ENCODE measurements at regions not wholly inside any gene's neighbourhood (a gene's known extent, or its start where the extent isn't known, plus 50 kb on each side); places are given as distances from the start of the nearest gene placed in this dataset.

DNA sequence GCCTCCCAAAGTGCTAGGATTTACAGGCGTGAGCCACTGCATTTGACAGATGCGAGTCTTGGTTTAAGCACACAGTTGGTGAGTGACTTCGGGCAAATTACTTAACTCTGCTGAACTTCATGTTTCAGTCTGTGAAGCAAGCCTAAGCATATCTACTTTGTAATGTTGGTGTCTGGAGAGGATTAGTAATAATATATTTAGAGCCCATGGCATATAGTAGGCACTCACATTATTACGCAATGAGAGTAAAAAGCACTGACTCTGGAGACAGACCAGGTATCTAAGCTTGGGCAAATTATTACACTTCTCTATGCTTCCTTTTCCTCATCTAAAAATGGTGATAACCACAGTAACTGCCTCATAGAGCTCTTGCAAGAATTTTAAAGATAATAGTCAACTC lies 208.7 kb upstream of the P2RY1 start:
- no peak for FAIRE-seq
- dilution Hi-C loops (cut with MboI; ENCODE audit: extremely low pct_ligation_motif_present, low sequenced_read_pairs) = no loop called here

DNA sequence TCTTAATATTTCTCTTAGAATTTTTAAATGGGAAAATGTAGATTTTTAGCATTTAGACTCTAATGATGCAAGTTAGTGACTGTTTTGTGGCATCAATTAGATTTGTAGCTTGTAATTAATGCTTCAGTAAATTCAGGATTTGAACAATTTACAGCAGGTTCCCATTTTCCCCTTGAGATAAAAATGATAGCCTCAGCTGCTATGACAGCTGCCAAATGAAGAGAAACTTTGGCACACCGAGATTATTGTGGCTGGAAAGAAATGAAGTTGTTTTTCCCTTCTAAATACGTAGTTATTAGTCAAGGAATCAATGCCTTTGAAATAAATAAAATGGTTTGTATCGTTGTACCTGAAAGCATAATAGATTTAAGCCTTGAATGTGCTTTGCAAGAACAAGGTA lies 206.4 kb upstream of the P2RY1 start:
- H3K9ac ChIP-seq (replicated peaks; ENCODE audit: extremely low read depth, insufficient read depth, low read length) = no peak overlapping the region
- no peaks in the 10 kb centered on the region for H3K79me2 ChIP-seq (ENCODE audit: control insufficient read depth, insufficient read depth, low read length)
- BruUV-seq (replicated peaks) = no TSS peak
- peaks cover 0 to 4% of the 10 kb centered on the region in 2 experiments for H3K27me3 ChIP-seq (ENCODE audit: control insufficient read depth in 2 of 2, insufficient read depth in 2 of 2, low read length in 2 of 2)
- H3K4me2 ChIP-seq (ENCODE audit: insufficient read depth, low read length) = no peak overlapping the region
- no peaks in the 10 kb centered on the region for H3K4me1 ChIP-seq (ENCODE audit: control insufficient read depth, extremely low read depth, insufficient read depth, low read length)
- dilution Hi-C loops (cut with MboI; ENCODE audit: extremely low pct_ligation_motif_present, low sequenced_read_pairs) = no loop called here
- FAIRE-seq (no peak), DNase-seq (ENCODE audit: low read depth, low spot score) (no peak)
- H3K9me3 ChIP-seq (replicated peaks; ENCODE audit: control insufficient read depth, insufficient read depth, low read length) = no peaks in the 10 kb centered on the region
- H4K20me1 ChIP-seq (replicated peaks; ENCODE audit: control insufficient read depth, extremely low read depth, insufficient read depth, low read length) = no peaks in the 10 kb centered on the region
- H3K36me3 ChIP-seq (ENCODE audit: control insufficient read depth in 2 of 2, extremely low read depth in 1 of 2, insufficient read depth in 2 of 2, low read length in 2 of 2) = no peaks in the 10 kb centered on the region
- intact Hi-C loops (cut with micrococcal nuclease) = no loop called here
- ChIA-PET POLR2A (no interaction called here), CTCF (interaction anchor here (1.2 kb wide), 1 partner anchor 10 kb away, joined by 3 read pairs; no protein-coding TSS in a partner anchor)
- H2AFZ ChIP-seq (ENCODE audit: low read depth, low read length) = no peak overlapping the region
- no peak overlapping the region for H3K27ac ChIP-seq (ENCODE audit: insufficient read depth, low read depth, low read length)
- H3K9me1 ChIP-seq (replicated peaks; ENCODE audit: control insufficient read depth, extremely low read depth, insufficient read depth, low read length) = no peaks in the 10 kb centered on the region
- TF ChIP-seq EZH2 (IDR thresholded peaks at IDR 0.05; ENCODE audit: borderline replicate concordance, low read depth, low read length, severe bottlenecking) = no peak
- no peak for TF ChIP-seq JUN (IDR thresholded peaks at IDR 0.05; ENCODE audit: borderline replicate concordance, insufficient read depth, insufficient read length, low read depth)
- TF ChIP-seq FOS (IDR thresholded peaks at IDR 0.05; ENCODE audit: borderline replicate concordance, insufficient read depth, low read length) = no peak
- TF ChIP-seq, protein P1, sequence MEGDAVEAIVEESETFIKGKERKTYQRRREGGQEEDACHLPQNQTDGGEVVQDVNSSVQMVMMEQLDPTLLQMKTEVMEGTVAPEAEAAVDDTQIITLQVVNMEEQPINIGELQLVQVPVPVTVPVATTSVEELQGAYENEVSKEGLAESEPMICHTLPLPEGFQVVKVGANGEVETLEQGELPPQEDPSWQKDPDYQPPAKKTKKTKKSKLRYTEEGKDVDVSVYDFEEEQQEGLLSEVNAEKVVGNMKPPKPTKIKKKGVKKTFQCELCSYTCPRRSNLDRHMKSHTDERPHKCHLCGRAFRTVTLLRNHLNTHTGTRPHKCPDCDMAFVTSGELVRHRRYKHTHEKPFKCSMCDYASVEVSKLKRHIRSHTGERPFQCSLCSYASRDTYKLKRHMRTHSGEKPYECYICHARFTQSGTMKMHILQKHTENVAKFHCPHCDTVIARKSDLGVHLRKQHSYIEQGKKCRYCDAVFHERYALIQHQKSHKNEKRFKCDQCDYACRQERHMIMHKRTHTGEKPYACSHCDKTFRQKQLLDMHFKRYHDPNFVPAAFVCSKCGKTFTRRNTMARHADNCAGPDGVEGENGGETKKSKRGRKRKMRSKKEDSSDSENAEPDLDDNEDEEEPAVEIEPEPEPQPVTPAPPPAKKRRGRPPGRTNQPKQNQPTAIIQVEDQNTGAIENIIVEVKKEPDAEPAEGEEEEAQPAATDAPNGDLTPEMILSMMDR (IDR thresholded peaks at IDR 0.05; ENCODE audit: extremely low read depth in 1 of 2, insufficient read depth in 1 of 2, low read depth in 1 of 2, low read length in 2 of 2) = no peak
- no peak for TF ChIP-seq POLR2A (IDR thresholded peaks at IDR 0.05; ENCODE audit: low read depth, low read length)
- TF ChIP-seq, protein P2, sequence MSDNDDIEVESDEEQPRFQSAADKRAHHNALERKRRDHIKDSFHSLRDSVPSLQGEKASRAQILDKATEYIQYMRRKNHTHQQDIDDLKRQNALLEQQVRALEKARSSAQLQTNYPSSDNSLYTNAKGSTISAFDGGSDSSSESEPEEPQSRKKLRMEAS (IDR thresholded peaks at IDR 0.05; ENCODE audit: insufficient read depth, insufficient read length) = no peak
- no peak for TF ChIP-seq POLR2AphosphoS5 (IDR thresholded peaks at IDR 0.05; ENCODE audit: insufficient read depth, low read depth, low read length)
- TF ChIP-seq GATA2 (IDR thresholded peaks at IDR 0.05; ENCODE audit: insufficient read depth, insufficient read length, low read depth, low read length) = no peak
- TF ChIP-seq MYC (IDR thresholded peaks at IDR 0.05; ENCODE audit: low read depth, low read length) = no peak
- no peak overlapping the region for H3K4me3 ChIP-seq (replicated peaks in 1 of 3; ENCODE audit: insufficient read depth in 1 of 3, low read depth in 1 of 3, low read length in 3 of 3)

More for the DNA sequence above, 208.7 kb upstream of the P2RY1 start:
- H3K9me3 ChIP-seq (replicated peaks; ENCODE audit: control insufficient read depth, insufficient read depth, low read length) = no peaks in the 10 kb centered on the region
- H3K4me1 ChIP-seq (ENCODE audit: control insufficient read depth, extremely low read depth, insufficient read depth, low read length) = no peaks in the 10 kb centered on the region
- TF ChIP-seq MYC (IDR thresholded peaks at IDR 0.05; ENCODE audit: low read depth, low read length) (no peak), EZH2 (IDR thresholded peaks at IDR 0.05; ENCODE audit: borderline replicate concordance, low read depth, low read length, severe bottlenecking) (no peak), POLR2AphosphoS5 (IDR thresholded peaks at IDR 0.05; ENCODE audit: insufficient read depth, low read depth, low read length) (no peak), FOS (IDR thresholded peaks at IDR 0.05; ENCODE audit: borderline replicate concordance, insufficient read depth, low read length) (no peak)
- no peak for DNase-seq (ENCODE audit: low read depth, low spot score)
- H4K20me1 ChIP-seq (replicated peaks; ENCODE audit: control insufficient read depth, extremely low read depth, insufficient read depth, low read length) = no peaks in the 10 kb centered on the region
- intact Hi-C loops (cut with micrococcal nuclease) = no loop called here
- no peaks in the 10 kb centered on the region for H3K36me3 ChIP-seq (ENCODE audit: control insufficient read depth in 2 of 2, extremely low read depth in 1 of 2, insufficient read depth in 2 of 2, low read length in 2 of 2)
- no peak overlapping the region for H3K4me3 ChIP-seq (replicated peaks in 1 of 3; ENCODE audit: insufficient read depth in 1 of 3, low read depth in 1 of 3, low read length in 3 of 3)
- peaks cover 5 to 6% of the 10 kb centered on the region in 2 experiments for H3K27me3 ChIP-seq (ENCODE audit: control insufficient read depth in 2 of 2, insufficient read depth in 2 of 2, low read length in 2 of 2)
- H3K9me1 ChIP-seq (replicated peaks; ENCODE audit: control insufficient read depth, extremely low read depth, insufficient read depth, low read length) = no peaks in the 10 kb centered on the region
- ChIA-PET CTCF (no interaction called here), POLR2A (no interaction called here)
- H3K9ac ChIP-seq (replicated peaks; ENCODE audit: extremely low read depth, insufficient read depth, low read length) = no peak overlapping the region
- H2AFZ ChIP-seq (ENCODE audit: low read depth, low read length) = no peak overlapping the region
- H3K27ac ChIP-seq (ENCODE audit: insufficient read depth, low read depth, low read length) = no peak overlapping the region
- no peaks in the 10 kb centered on the region for H3K79me2 ChIP-seq (ENCODE audit: control insufficient read depth, insufficient read depth, low read length)
- no peak overlapping the region for H3K4me2 ChIP-seq (ENCODE audit: insufficient read depth, low read length)
- BruUV-seq (replicated peaks) = no TSS peak

All from endothelial cell of umbilical vein (primary cell).